ENCODE measurements at regions not wholly inside any gene's neighbourhood (a gene's known extent, or its start where the extent isn't known, plus 50 kb on each side); places are given as distances from the start of the nearest gene placed in this dataset.

- no peak for TF ChIP-seq CTCF (IDR thresholded peaks at IDR 0.05)
- TF ChIP-seq POLR2A (IDR thresholded peaks at IDR 0.05): no peak
Measured at GRCh38 chr18:6553234-6553900, 138.7 kb upstream of the L3MBTL4 start.
